BLaER1 (cell line): ENCODE measurements at regions not wholly inside any gene's neighbourhood (a gene's known extent, or its start where the extent isn't known, plus 50 kb on each side); places are given as distances from the start of the nearest gene placed in this dataset.
A peak's percentile ranks its signal among the peaks of the same experiment; 100 is the strongest.

ENCODE experiments used
- H3K27ac ChIP-seq: shearing (Covaris generic); formaldehyde crosslinking; 2 replicates; pipeline ENCODE4 v1.8.1; 2022
- H3K27me3 ChIP-seq: shearing (Covaris generic); formaldehyde crosslinking; 2 replicates; pipeline ENCODE4 v1.8.1; 2022
- H3K36me3 ChIP-seq: shearing (Covaris generic); formaldehyde crosslinking; 2 replicates; pipeline ENCODE4 v1.8.1; 2022
- H3K4me1 ChIP-seq: shearing (Covaris generic); formaldehyde crosslinking; 2 replicates; pipeline ENCODE4 v1.8.1; 2022
- H3K4me2 ChIP-seq: shearing (Covaris generic); formaldehyde crosslinking; 2 replicates; pipeline ENCODE4 v1.8.1; 2022
- H3K4me3 ChIP-seq: shearing (Covaris generic); formaldehyde crosslinking; 2 replicates; pipeline ENCODE4 v1.8.1; 2022
- H3K9ac ChIP-seq: shearing (Covaris generic); formaldehyde crosslinking; 2 replicates; pipeline ENCODE4 v1.8.1; 2022
- H3K9me3 ChIP-seq: shearing (Covaris generic); formaldehyde crosslinking; 2 replicates; pipeline ENCODE4 v1.8.1; 2022
- H4K20me1 ChIP-seq: shearing (Covaris generic); formaldehyde crosslinking; 2 replicates; pipeline ENCODE4 v1.8.1; 2022
- Cebpa-rat ChIP-seq: shearing (Covaris generic); IDR thresholded peaks from 2 replicates; pipeline ENCODE4 v1.8.1; 2022

GRCh38 chr9:111150181-111150580, 111.9 kb upstream of the LPAR1 start:
- TF ChIP-seq Cebpa-rat, result no peak
- no peaks in the 10 kb centered on the region for H4K20me1 ChIP-seq
- no peak overlapping the region for H3K27ac ChIP-seq
- peaks cover 40% of the 10 kb centered on the region for H3K4me1 ChIP-seq
- no peaks in the 10 kb centered on the region for H3K27me3 ChIP-seq
- H3K9me3 ChIP-seq, result no peaks in the 10 kb centered on the region
- H3K4me2 ChIP-seq, result no peak overlapping the region
- H3K36me3 ChIP-seq, result no peaks in the 10 kb centered on the region
- H3K4me3 ChIP-seq, result no peak overlapping the region
- H3K9ac ChIP-seq, result no peak overlapping the region

GRCh38 chr9:111149018-111149759, 110.9 kb upstream of the LPAR1 start:
- Histone ChIP-seq H3K36me3 (no peaks in the 10 kb centered on the region), H3K4me2 (peak overlapping the region; percentile 74), H3K4me3 (no peak overlapping the region), H3K4me1 (peaks cover 37% of the 10 kb centered on the region), H3K9ac (no peak overlapping the region), H3K9me3 (no peaks in the 10 kb centered on the region), H3K27ac (peak overlapping the region; percentile 44; the same call in 1 of the 2 replicates), H3K27me3 (no peaks in the 10 kb centered on the region), H4K20me1 (no peaks in the 10 kb centered on the region)
- no peak for TF ChIP-seq Cebpa-rat

GRCh38 chr9:111148052-111149017, 110.1 kb upstream of the LPAR1 start:
- H4K20me1 ChIP-seq, result no peaks in the 10 kb centered on the region
- no peak overlapping the region for H3K27ac ChIP-seq
- H3K4me3 ChIP-seq, result no peak overlapping the region
- no peak overlapping the region for H3K9ac ChIP-seq
- peak overlapping the region; percentile 74 for H3K4me2 ChIP-seq
- peaks cover 28% of the 10 kb centered on the region for H3K4me1 ChIP-seq
- no peaks in the 10 kb centered on the region for H3K27me3 ChIP-seq
- TF ChIP-seq Cebpa-rat, result no peak
- H3K36me3 ChIP-seq, result no peaks in the 10 kb centered on the region
- no peaks in the 10 kb centered on the region for H3K9me3 ChIP-seq

GRCh38 chr9:111147041-111147440, 108.8 kb upstream of the LPAR1 start:
- Histone ChIP-seq H3K9ac (no peak overlapping the region), H3K4me1 (peaks cover 28% of the 10 kb centered on the region), H4K20me1 (no peaks in the 10 kb centered on the region), H3K9me3 (no peaks in the 10 kb centered on the region), H3K36me3 (no peaks in the 10 kb centered on the region), H3K4me3 (no peak overlapping the region), H3K27ac (no peak overlapping the region), H3K27me3 (no peaks in the 10 kb centered on the region), H3K4me2 (peak overlapping the region; percentile 74)
- no peak for TF ChIP-seq Cebpa-rat

DNA sequence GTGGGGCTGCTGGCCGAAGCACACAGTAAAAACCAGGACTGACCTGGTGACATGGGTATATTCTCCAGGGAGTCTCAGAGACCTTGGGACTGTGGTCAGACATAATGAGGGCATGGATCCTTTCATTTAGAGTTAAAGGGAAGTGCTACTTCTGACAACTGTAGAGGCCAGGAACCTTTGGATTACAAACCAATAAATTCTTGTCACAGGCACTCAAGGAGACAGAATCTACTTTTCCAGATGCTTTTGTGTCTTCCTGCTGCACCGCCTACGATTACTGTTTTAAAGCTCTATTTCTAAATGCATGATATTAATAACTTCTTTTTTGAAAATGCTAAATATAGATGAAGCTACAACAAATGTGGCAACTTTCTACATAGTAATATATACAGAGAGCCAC, 106.5 kb upstream of the LPAR1 start:
- no peak overlapping the region for H3K4me3 ChIP-seq
- H3K9ac ChIP-seq, result no peak overlapping the region
- H3K9me3 ChIP-seq, result no peaks in the 10 kb centered on the region
- H4K20me1 ChIP-seq, result no peaks in the 10 kb centered on the region
- no peaks in the 10 kb centered on the region for H3K27me3 ChIP-seq
- no peak for TF ChIP-seq Cebpa-rat
- peaks cover 28% of the 10 kb centered on the region for H3K4me1 ChIP-seq
- H3K4me2 ChIP-seq, result no peak overlapping the region
- no peaks in the 10 kb centered on the region for H3K36me3 ChIP-seq
- no peak overlapping the region for H3K27ac ChIP-seq

GRCh38 chr9:111136180-111136579, 97.9 kb upstream of the LPAR1 start:
- H3K27me3 ChIP-seq, result no peaks in the 10 kb centered on the region
- no peaks in the 10 kb centered on the region for H3K36me3 ChIP-seq
- H4K20me1 ChIP-seq, result no peaks in the 10 kb centered on the region
- TF ChIP-seq Cebpa-rat, result no peak
- no peak overlapping the region for H3K4me2 ChIP-seq
- H3K4me3 ChIP-seq, result no peak overlapping the region
- H3K9ac ChIP-seq, result no peak overlapping the region
- no peak overlapping the region for H3K27ac ChIP-seq
- no peaks in the 10 kb centered on the region for H3K4me1 ChIP-seq
- H3K9me3 ChIP-seq, result peaks cover 15% of the 10 kb centered on the region

- TF ChIP-seq Cebpa-rat, result no peak
These were observed 92.9 kb upstream of the LPAR1 start for GRCh38 chr9:111131211-111131610.

GRCh38 chr9:111120526-111120925, 82.3 kb upstream of the LPAR1 start:
- Histone ChIP-seq H3K27ac (no peak overlapping the region), H3K4me2 (no peak overlapping the region), H3K4me1 (no peaks in the 10 kb centered on the region), H3K4me3 (no peak overlapping the region), H3K27me3 (no peaks in the 10 kb centered on the region), H3K36me3 (no peaks in the 10 kb centered on the region), H3K9me3 (peaks cover 30% of the 10 kb centered on the region), H4K20me1 (no peaks in the 10 kb centered on the region), H3K9ac (no peak overlapping the region)
- no peak for TF ChIP-seq Cebpa-rat

More at GRCh38 chr9:111131211-111131610, 92.9 kb upstream of the LPAR1 start:
- Histone ChIP-seq H3K9ac (no peak overlapping the region), H3K4me3 (no peak overlapping the region), H3K27ac (no peak overlapping the region), H3K4me2 (no peak overlapping the region), H3K4me1 (no peaks in the 10 kb centered on the region), H3K27me3 (no peaks in the 10 kb centered on the region), H4K20me1 (no peaks in the 10 kb centered on the region), H3K9me3 (peaks cover 15% of the 10 kb centered on the region), H3K36me3 (no peaks in the 10 kb centered on the region)

- no peak for TF ChIP-seq Cebpa-rat
- no peaks in the 10 kb centered on the region for H4K20me1 ChIP-seq
- H3K4me2 ChIP-seq, result no peak overlapping the region
- H3K27ac ChIP-seq, result no peak overlapping the region
- no peaks in the 10 kb centered on the region for H3K27me3 ChIP-seq
- no peaks in the 10 kb centered on the region for H3K36me3 ChIP-seq
- no peaks in the 10 kb centered on the region for H3K4me1 ChIP-seq
- peaks cover 30% of the 10 kb centered on the region for H3K9me3 ChIP-seq
- no peak overlapping the region for H3K4me3 ChIP-seq
- H3K9ac ChIP-seq, result no peak overlapping the region
These were observed 80.1 kb upstream of the LPAR1 start for GRCh38 chr9:111118256-111118948.
